ENCODE measurements at regions not wholly inside any gene's neighbourhood (a gene's known extent, or its start where the extent isn't known, plus 50 kb on each side); places are given as distances from the start of the nearest gene placed in this dataset.

GRCh38 chr7:152489044-152489443 lies 53.2 kb upstream of the KMT2C start:
- TF ChIP-seq, protein P1, sequence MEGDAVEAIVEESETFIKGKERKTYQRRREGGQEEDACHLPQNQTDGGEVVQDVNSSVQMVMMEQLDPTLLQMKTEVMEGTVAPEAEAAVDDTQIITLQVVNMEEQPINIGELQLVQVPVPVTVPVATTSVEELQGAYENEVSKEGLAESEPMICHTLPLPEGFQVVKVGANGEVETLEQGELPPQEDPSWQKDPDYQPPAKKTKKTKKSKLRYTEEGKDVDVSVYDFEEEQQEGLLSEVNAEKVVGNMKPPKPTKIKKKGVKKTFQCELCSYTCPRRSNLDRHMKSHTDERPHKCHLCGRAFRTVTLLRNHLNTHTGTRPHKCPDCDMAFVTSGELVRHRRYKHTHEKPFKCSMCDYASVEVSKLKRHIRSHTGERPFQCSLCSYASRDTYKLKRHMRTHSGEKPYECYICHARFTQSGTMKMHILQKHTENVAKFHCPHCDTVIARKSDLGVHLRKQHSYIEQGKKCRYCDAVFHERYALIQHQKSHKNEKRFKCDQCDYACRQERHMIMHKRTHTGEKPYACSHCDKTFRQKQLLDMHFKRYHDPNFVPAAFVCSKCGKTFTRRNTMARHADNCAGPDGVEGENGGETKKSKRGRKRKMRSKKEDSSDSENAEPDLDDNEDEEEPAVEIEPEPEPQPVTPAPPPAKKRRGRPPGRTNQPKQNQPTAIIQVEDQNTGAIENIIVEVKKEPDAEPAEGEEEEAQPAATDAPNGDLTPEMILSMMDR (IDR thresholded peaks at IDR 0.05) = no peak
- TF ChIP-seq EP300 (IDR thresholded peaks at IDR 0.05; ENCODE audit: low read depth) (no peak), POLR2A (IDR thresholded peaks at IDR 0.05) (no peak)

Measured in transverse colon (tissue), 3 donors.